HG03064 (cell line): ENCODE measurements at regions not wholly inside any gene's neighbourhood (a gene's known extent, or its start where the extent isn't known, plus 50 kb on each side); places are given as distances from the start of the nearest gene placed in this dataset.

ENCODE experiments used
- ATAC-seq: cut with Tn5 transposase; IDR thresholded peaks from one replicate; pipeline ENCODE4 v1.9.1; 2021; ENCODE audit warnings: low read depth; ENCODE audit not compliant: unreplicated experiment

GRCh38 chr1:208536212-208536611 is 292.0 kb upstream of the PLXNA2 start:
- ATAC-seq: no peak

- ATAC-seq: no peak
Measured at GRCh38 chr1:208537198-208537597, 293.0 kb upstream of the PLXNA2 start.

- ATAC-seq: no peak
Measured at GRCh38 chr1:208538078-208538477, 293.9 kb upstream of the PLXNA2 start.

GRCh38 chr1:208538587-208538986 is 294.4 kb upstream of the PLXNA2 start:
- ATAC-seq: no peak

- ATAC-seq: no peak
Measured at GRCh38 chr1:208540724-208541123, 296.5 kb upstream of the PLXNA2 start.

- no peak for ATAC-seq
Measured at GRCh38 chr1:208541225-208541855, 297.2 kb upstream of the PLXNA2 start.

GRCh38 chr1:208542309-208542708 is 298.1 kb upstream of the PLXNA2 start:
- no peak for ATAC-seq

GRCh38 chr1:208544053-208544452 is 299.9 kb upstream of the PLXNA2 start:
- no peak for ATAC-seq

- no peak for ATAC-seq
Measured at GRCh38 chr1:208544794-208545193, 300.6 kb upstream of the PLXNA2 start.

GRCh38 chr1:208551024-208551423 is 306.8 kb upstream of the PLXNA2 start:
- no peak for ATAC-seq

- ATAC-seq: no peak
Measured at GRCh38 chr1:208551633-208552320, 307.6 kb upstream of the PLXNA2 start.

GRCh38 chr1:208552928-208553327 is 308.7 kb upstream of the PLXNA2 start:
- no peak for ATAC-seq

- ATAC-seq: no peak
Measured at GRCh38 chr1:208556461-208556860, 312.3 kb upstream of the PLXNA2 start.

GRCh38 chr1:208557046-208557722 is 313.0 kb upstream of the PLXNA2 start:
- no peak for ATAC-seq

- no peak for ATAC-seq
Measured at GRCh38 chr1:208557723-208558094, 313.5 kb upstream of the PLXNA2 start.

- no peak for ATAC-seq
Measured at GRCh38 chr1:208559597-208560329, 315.6 kb upstream of the PLXNA2 start.

- ATAC-seq: no peak
Measured at GRCh38 chr1:208562151-208562960, 318.2 kb upstream of the PLXNA2 start.

- no peak for ATAC-seq
Measured at GRCh38 chr1:208564466-208564865, 320.3 kb upstream of the PLXNA2 start.

GRCh38 chr1:208565756-208566440 is 321.7 kb upstream of the PLXNA2 start:
- ATAC-seq: no peak

GRCh38 chr1:208569181-208569580 is 325.0 kb upstream of the PLXNA2 start:
- no peak for ATAC-seq
